ENCODE measurements at regions not wholly inside any gene's neighbourhood (a gene's known extent, or its start where the extent isn't known, plus 50 kb on each side); places are given as distances from the start of the nearest gene placed in this dataset.
"Not testable (repeated sequence)": the region's sequence is repeated elsewhere in the genome, so short reads cannot be mapped to it uniquely, and the experiment has no call there.

GRCh38 chr12:83573671-83574070 is 887.0 kb downstream of the TMTC2 start:
- no peak for TF ChIP-seq CTCF (IDR thresholded peaks at IDR 0.05; ENCODE audit: low read depth, low read length)
- H3K27me3 ChIP-seq (ENCODE audit: insufficient read depth, low read depth, severe bottlenecking), result no peaks in the 10 kb centered on the region
- no peak for DNase-seq
- H3K9me3 ChIP-seq (ENCODE audit: severe bottlenecking), result no peaks in the 10 kb centered on the region
- H3K36me3 ChIP-seq, result no peaks in the 10 kb centered on the region
- H3K27ac ChIP-seq, result no peak overlapping the region
- no peak overlapping the region for H3K4me3 ChIP-seq (ENCODE audit: low read depth, low read length)

GRCh38 chr12:83559650-83560049 is 872.9 kb downstream of the TMTC2 start:
- no peaks in the 10 kb centered on the region for H3K9me3 ChIP-seq (ENCODE audit: severe bottlenecking)
- H3K4me3 ChIP-seq (ENCODE audit: low read depth, low read length), result no peak overlapping the region
- H3K36me3 ChIP-seq, result no peaks in the 10 kb centered on the region
- no peak for TF ChIP-seq CTCF (IDR thresholded peaks at IDR 0.05; ENCODE audit: low read depth, low read length)
- no peak for DNase-seq
- no peaks in the 10 kb centered on the region for H3K27me3 ChIP-seq (ENCODE audit: insufficient read depth, low read depth, severe bottlenecking)
- no peak overlapping the region for H3K27ac ChIP-seq

- not testable (repeated sequence) for H3K4me3 ChIP-seq (ENCODE audit: low read depth, low read length); H3K36me3 ChIP-seq; H3K9me3 ChIP-seq (ENCODE audit: severe bottlenecking); H3K27me3 ChIP-seq (ENCODE audit: insufficient read depth, low read depth, severe bottlenecking); DNase-seq; H3K27ac ChIP-seq
Observed at GRCh38 chr12:83556040-83556439, 869.3 kb downstream of the TMTC2 start.

- TF ChIP-seq CTCF (IDR thresholded peaks at IDR 0.05; ENCODE audit: low read depth, low read length), result no peak
- no peak for DNase-seq
- Histone ChIP-seq H3K36me3 (no peaks in the 10 kb centered on the region), H3K9me3 (ENCODE audit: severe bottlenecking) (no peaks in the 10 kb centered on the region), H3K4me3 (ENCODE audit: low read depth, low read length) (no peak overlapping the region), H3K27ac (no peak overlapping the region), H3K27me3 (ENCODE audit: insufficient read depth, low read depth, severe bottlenecking) (no peaks in the 10 kb centered on the region)
Observed at GRCh38 chr12:83541446-83541845, 854.7 kb downstream of the TMTC2 start.

GRCh38 chr12:83538361-83538965 is 851.8 kb downstream of the TMTC2 start:
- Histone ChIP-seq H3K27me3 (ENCODE audit: insufficient read depth, low read depth, severe bottlenecking) (no peaks in the 10 kb centered on the region), H3K9me3 (ENCODE audit: severe bottlenecking) (no peaks in the 10 kb centered on the region), H3K27ac (no peak overlapping the region), H3K36me3 (no peaks in the 10 kb centered on the region), H3K4me3 (ENCODE audit: low read depth, low read length) (no peak overlapping the region)
- no peak for TF ChIP-seq CTCF (IDR thresholded peaks at IDR 0.05; ENCODE audit: low read depth, low read length)
- no peak for DNase-seq

- Histone ChIP-seq H3K4me3 (ENCODE audit: low read depth, low read length) (no peak overlapping the region), H3K36me3 (no peaks in the 10 kb centered on the region), H3K9me3 (ENCODE audit: severe bottlenecking) (no peaks in the 10 kb centered on the region), H3K27ac (no peak overlapping the region), H3K27me3 (ENCODE audit: insufficient read depth, low read depth, severe bottlenecking) (no peaks in the 10 kb centered on the region)
- TF ChIP-seq CTCF (IDR thresholded peaks at IDR 0.05; ENCODE audit: low read depth, low read length), result no peak
- DNase-seq, result no peak
Observed at GRCh38 chr12:83537428-83538053, 850.8 kb downstream of the TMTC2 start.

Data from WERI-Rb-1 (cell line).